SU-DHL-6 (cell line): ENCODE measurements at regions not wholly inside any gene's neighbourhood (a gene's known extent, or its start where the extent isn't known, plus 50 kb on each side); places are given as distances from the start of the nearest gene placed in this dataset.

Experiments
- H2AFZ ChIP-seq: fragments of 200-600 bp; sonication (generic); 2 replicates; pipeline ENCODE4 v1.6.1; 2014; ENCODE audit warnings: low read depth, mild to moderate bottlenecking, moderate library complexity, mixed read lengths, antibody characterized with exemption, low read length; ENCODE audit not compliant: severe bottlenecking
- H3F3A ChIP-seq: fragments of 200-600 bp; shearing (Covaris generic); 2 replicates; pipeline ENCODE4 v1.6.0; 2016; ENCODE audit warnings: antibody characterized with exemption, mild to moderate bottlenecking; ENCODE audit not compliant: insufficient read depth
- H3K27ac ChIP-seq: fragments of 200-600 bp; sonication (generic); 2 replicates; pipeline ENCODE4 v1.5.1; 2016; ENCODE audit warnings: low read depth, mild to moderate bottlenecking, low read length, moderate library complexity, mixed read lengths
- H3K27me3 ChIP-seq: fragments of 200-600 bp; sonication (generic), shearing (Covaris generic); 2 replicates; pipeline ENCODE4 v1.6.0; 2014; ENCODE audit warnings: mild to moderate bottlenecking, low read length
- H3K36me3 ChIP-seq: fragments of 200-600 bp; sonication (generic); 2 replicates; pipeline ENCODE4 v1.6.1; 2014; ENCODE audit warnings: mild to moderate bottlenecking, low read length, mixed read lengths
- H3K4me2 ChIP-seq: fragments of 300-600, 200-600 bp; shearing (Covaris generic), sonication (generic); 2 replicates; pipeline ENCODE4 v1.6.0; 2014; ENCODE audit warnings: low read length, low read depth, mild to moderate bottlenecking; ENCODE audit not compliant: poor library complexity, severe bottlenecking
- H3K4me3 ChIP-seq: fragments of 200-600 bp; sonication (generic); 2 replicates; pipeline ENCODE4 v1.5.1; 2014; ENCODE audit warnings: antibody characterized with exemption, low read length, mild to moderate bottlenecking, mixed read lengths; ENCODE audit not compliant: insufficient read depth, poor library complexity, severe bottlenecking
- H3K79me2 ChIP-seq: fragments of 200-600 bp; sonication (generic); 2 replicates; pipeline ENCODE4 v1.6.1; 2014; ENCODE audit warnings: mild to moderate bottlenecking, low read length, moderate library complexity; ENCODE audit not compliant: insufficient read depth
- H3K9ac ChIP-seq: fragments of 200-600 bp; sonication (generic); 2 replicates; pipeline ENCODE4 v1.7.0; 2014; ENCODE audit warnings: mild to moderate bottlenecking, low read length
- H3K9me2 ChIP-seq: fragments of 200-600 bp; sonication (generic); replicated peaks from 2 replicates; pipeline ENCODE4 v1.6.1; 2014; ENCODE audit warnings: low read length; ENCODE audit not compliant: insufficient read depth
- H3K9me3 ChIP-seq: fragments of 200-600 bp; sonication (generic); 2 replicates; pipeline ENCODE4 v1.6.1; 2014; ENCODE audit warnings: low read length, mixed read lengths; ENCODE audit not compliant: insufficient read depth
- H4K20me1 ChIP-seq: fragments of 200-600 bp; sonication (generic); 2 replicates; pipeline ENCODE4 v1.6.1; 2014; ENCODE audit warnings: low read depth, mild to moderate bottlenecking, antibody characterized with exemption, low read length, moderate library complexity, mixed read lengths
- EZH2phosphoT487 ChIP-seq: fragments of 200-600 bp; sonication (generic), shearing (Covaris generic); conservative IDR thresholded peaks from 2 replicates; pipeline ENCODE4 v1.6.1; 2018; ENCODE audit warnings: mild to moderate bottlenecking, antibody characterized with exemption, low read length, moderate library complexity, mixed read lengths
- TF ChIP-seq, protein P1 (sequence below): fragments of 200-600 bp; sonication (generic); IDR thresholded peaks from one replicate; pipeline ENCODE4 v1.5.1; 2017; ENCODE audit warnings: antibody characterized with exemption, mild to moderate bottlenecking, low read length, moderate library complexity; ENCODE audit not compliant: insufficient read depth, poor library complexity, severe bottlenecking

DNA sequence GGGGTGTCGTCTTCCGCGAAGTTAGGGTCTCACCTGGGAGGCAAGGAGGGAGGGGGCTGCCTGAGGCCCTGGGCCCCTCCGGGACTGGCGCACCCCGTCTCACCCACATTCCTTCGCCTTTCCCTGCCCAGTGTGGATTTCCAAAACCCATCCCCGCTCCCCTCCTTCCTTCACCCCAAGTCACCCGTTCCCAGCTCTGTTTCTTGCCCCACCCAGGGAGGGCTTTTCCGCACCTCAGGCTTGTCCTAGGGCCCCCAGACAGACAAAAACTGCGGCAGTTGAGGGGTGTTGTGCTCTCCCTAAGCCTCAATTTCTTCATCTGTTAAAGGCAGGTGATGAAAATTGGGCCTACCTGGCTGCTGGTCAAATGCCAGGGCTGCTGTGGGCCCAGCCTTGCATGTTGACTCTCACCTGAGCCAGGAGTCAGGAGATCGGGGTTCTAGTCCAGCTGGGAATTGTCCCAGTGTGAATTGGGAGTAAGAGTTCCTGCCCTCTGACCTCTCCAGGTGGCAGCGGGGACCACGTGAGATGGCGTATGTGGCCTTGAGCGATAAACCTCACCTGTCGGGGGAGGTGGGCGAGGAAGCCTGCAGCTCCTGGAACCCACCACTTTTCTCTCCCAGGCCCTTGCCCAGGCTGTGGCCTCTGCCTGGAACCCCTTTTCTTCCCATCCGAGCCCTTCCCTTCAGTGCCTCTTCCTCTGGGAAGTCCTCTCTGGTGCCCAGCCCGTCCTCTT lies 143.4 kb upstream of the IER5L start:
- no peak overlapping the region for H2AFZ ChIP-seq
- no peak overlapping the region for H3K27ac ChIP-seq
- H3K9me3 ChIP-seq, result no peaks in the 10 kb centered on the region
- no peaks in the 10 kb centered on the region for H3K36me3 ChIP-seq
- no peak overlapping the region for H3K9ac ChIP-seq
- TF ChIP-seq, protein P1, sequence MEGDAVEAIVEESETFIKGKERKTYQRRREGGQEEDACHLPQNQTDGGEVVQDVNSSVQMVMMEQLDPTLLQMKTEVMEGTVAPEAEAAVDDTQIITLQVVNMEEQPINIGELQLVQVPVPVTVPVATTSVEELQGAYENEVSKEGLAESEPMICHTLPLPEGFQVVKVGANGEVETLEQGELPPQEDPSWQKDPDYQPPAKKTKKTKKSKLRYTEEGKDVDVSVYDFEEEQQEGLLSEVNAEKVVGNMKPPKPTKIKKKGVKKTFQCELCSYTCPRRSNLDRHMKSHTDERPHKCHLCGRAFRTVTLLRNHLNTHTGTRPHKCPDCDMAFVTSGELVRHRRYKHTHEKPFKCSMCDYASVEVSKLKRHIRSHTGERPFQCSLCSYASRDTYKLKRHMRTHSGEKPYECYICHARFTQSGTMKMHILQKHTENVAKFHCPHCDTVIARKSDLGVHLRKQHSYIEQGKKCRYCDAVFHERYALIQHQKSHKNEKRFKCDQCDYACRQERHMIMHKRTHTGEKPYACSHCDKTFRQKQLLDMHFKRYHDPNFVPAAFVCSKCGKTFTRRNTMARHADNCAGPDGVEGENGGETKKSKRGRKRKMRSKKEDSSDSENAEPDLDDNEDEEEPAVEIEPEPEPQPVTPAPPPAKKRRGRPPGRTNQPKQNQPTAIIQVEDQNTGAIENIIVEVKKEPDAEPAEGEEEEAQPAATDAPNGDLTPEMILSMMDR, result no peak
- TF ChIP-seq EZH2phosphoT487, result no peak
- H3F3A ChIP-seq, result no peaks in the 10 kb centered on the region
- H4K20me1 ChIP-seq, result no peaks in the 10 kb centered on the region
- H3K79me2 ChIP-seq, result no peaks in the 10 kb centered on the region
- H3K9me2 ChIP-seq, result no peaks in the 10 kb centered on the region
- no peak overlapping the region for H3K4me2 ChIP-seq
- no peaks in the 10 kb centered on the region for H3K27me3 ChIP-seq
- no peak overlapping the region for H3K4me3 ChIP-seq

DNA sequence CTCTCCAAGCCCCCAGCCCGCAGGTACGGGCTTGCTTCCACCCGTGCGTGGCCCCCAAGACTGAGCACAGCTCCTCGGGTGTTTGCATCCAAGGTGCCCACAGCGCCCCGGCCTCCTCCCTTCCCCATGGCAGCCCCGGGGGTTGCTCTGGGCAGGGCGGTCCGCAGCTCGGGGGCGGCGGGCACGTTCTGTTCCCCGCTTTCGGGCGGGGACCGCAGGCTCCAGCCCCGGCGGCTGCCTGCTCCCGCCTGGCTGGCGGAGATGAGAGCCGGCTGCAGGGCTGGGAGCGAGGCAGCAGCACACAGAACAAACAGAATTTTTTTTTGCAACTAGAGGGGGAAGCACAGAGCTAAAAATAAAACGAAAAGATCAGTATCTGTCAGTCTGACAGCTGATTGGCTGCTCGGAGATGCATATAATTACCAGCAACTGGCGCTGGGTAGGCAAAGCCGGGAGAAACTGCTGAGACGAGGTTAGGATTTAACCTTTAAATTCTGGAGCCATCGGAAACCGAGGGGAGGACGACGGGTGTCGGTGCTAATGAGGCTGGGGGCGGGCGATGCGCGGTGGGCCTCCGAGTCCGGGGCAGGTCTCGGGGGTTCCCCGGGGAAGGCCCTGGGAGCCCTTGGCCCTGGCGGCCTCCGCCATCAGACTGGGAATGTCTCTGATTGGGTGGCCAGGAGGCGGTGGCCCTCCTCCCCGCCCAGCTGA lies 142.7 kb upstream of the IER5L start:
- TF ChIP-seq EZH2phosphoT487, result no peak
- TF ChIP-seq, protein P1, result no peak
- H4K20me1 ChIP-seq, result no peaks in the 10 kb centered on the region
- H3K27me3 ChIP-seq, result no peaks in the 10 kb centered on the region
- H3F3A ChIP-seq, result no peaks in the 10 kb centered on the region
- no peaks in the 10 kb centered on the region for H3K9me2 ChIP-seq
- H3K4me3 ChIP-seq, result no peak overlapping the region
- no peaks in the 10 kb centered on the region for H3K9me3 ChIP-seq
- H3K27ac ChIP-seq, result no peak overlapping the region
- H3K79me2 ChIP-seq, result no peaks in the 10 kb centered on the region
- no peaks in the 10 kb centered on the region for H3K36me3 ChIP-seq
- H3K9ac ChIP-seq, result no peak overlapping the region
- H3K4me2 ChIP-seq, result no peak overlapping the region
- H2AFZ ChIP-seq, result no peak overlapping the region

DNA sequence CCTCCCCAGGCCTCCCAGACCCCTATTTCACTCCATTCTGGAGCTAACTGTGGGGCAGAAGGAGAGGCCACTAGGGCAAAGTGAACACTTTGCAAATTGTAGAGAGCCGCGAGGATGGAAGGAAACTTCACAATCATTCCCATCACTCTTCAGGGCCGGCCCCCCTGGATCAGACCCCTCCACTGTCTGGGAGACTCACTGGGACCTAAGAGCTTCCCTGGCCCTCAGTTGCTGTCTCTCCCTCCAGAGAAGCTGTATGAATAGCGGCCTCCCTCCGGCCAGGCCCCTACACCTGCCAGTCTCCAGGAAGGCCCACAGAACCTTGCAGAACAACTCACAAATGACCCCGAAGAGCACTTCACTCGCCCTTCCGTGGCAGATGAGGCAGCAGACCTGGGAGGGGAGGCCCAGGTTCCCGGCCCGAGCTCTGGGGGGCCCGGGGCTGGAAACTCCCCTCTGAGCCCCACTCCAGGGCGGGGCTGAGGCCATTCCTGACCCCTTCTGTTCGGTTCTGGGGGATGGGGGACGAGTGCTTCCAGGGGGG lies 141.9 kb upstream of the IER5L start:
- Histone ChIP-seq H3K9ac (no peak overlapping the region), H3K27ac (no peak overlapping the region), H3K27me3 (no peaks in the 10 kb centered on the region), H3F3A (no peaks in the 10 kb centered on the region), H3K79me2 (no peaks in the 10 kb centered on the region), H3K9me3 (no peaks in the 10 kb centered on the region), H2AFZ (no peak overlapping the region), H4K20me1 (no peaks in the 10 kb centered on the region), H3K4me3 (no peak overlapping the region), H3K36me3 (no peaks in the 10 kb centered on the region), H3K9me2 (no peaks in the 10 kb centered on the region), H3K4me2 (no peak overlapping the region)
- TF ChIP-seq, protein P1, result no peak
- no peak for TF ChIP-seq EZH2phosphoT487
